IMR-90 (cell line): ENCODE measurements at regions not wholly inside any gene's neighbourhood (a gene's known extent, or its start where the extent isn't known, plus 50 kb on each side); places are given as distances from the start of the nearest gene placed in this dataset.

Source experiments
- ATAC-seq: fragments of 200-7000 bp; cut with Tn5 transposase; 2 replicates; pipeline ENCODE4 v1.9.1; 2020; ENCODE audit warnings: low read depth, mild to moderate bottlenecking, moderate library complexity
- BruUV-seq: library from RNA; stranded (reverse); fragments of 400-500 nt; replicated peaks from 2 replicates; lab custom pipeline; 2021; lab: Mats Ljungman, UMichigan
- CTCF ChIA-PET: fragments of 300-600 bp; formaldehyde crosslinking; extraction: SDS; loops from one replicate; lab custom pipeline; 2021; ENCODE audit warnings: antibody characterized with exemption; lab: Yijun Ruan, JAX
- POLR2A ChIA-PET: fragments of 300-600 bp; sonication (Branson Sonifier 250); formaldehyde crosslinking; loops from one replicate; lab custom pipeline; 2022; ENCODE audit warnings: antibody characterized with exemption; ENCODE audit not compliant: unreplicated experiment; lab: Charles Lee
- DNase-seq: peaks from one replicate; pipeline ENCODE4 v3.0.0; 2013
- H2AFZ ChIP-seq: replicated peaks from 2 replicates; pipeline ENCODE3; 2013; ENCODE audit warnings: low read length, mild to moderate bottlenecking; ENCODE audit not compliant: poor library complexity
- H2AK5ac ChIP-seq: 2 replicates; pipeline ENCODE4 v1.6.1; 2013; ENCODE audit warnings: low read depth, low read length, inconsistent platforms
- H2AK9ac ChIP-seq: replicated peaks from 2 replicates; pipeline ENCODE3; 2013; ENCODE audit warnings: mild to moderate bottlenecking, low read depth, low read length, moderate library complexity; ENCODE audit not compliant: poor library complexity
- H2BK120ac ChIP-seq: 2 replicates; pipeline ENCODE4 v1.6.1; 2013; ENCODE audit warnings: low read depth, low read length, inconsistent platforms
- H2BK15ac ChIP-seq: 3 replicates; pipeline ENCODE4 v1.6.1; 2013; ENCODE audit warnings: low read depth, low read length, inconsistent platforms
- H2BK20ac ChIP-seq: 2 replicates; pipeline ENCODE4 v1.6.1; 2013; ENCODE audit warnings: low read depth, mild to moderate bottlenecking, inconsistent platforms, low read length, moderate library complexity
- H2BK5ac ChIP-seq: 2 replicates; pipeline ENCODE4 v1.6.1; 2013; ENCODE audit warnings: mild to moderate bottlenecking, low read depth, low read length, inconsistent platforms; ENCODE audit not compliant: poor library complexity, severe bottlenecking
- H3K14ac ChIP-seq: replicated peaks from 2 replicates; pipeline ENCODE4 v1.6.1; 2013; ENCODE audit warnings: low read depth, low read length, inconsistent platforms
- H3K18ac ChIP-seq: 2 replicates; pipeline ENCODE4 v1.6.1; 2013; ENCODE audit warnings: low read depth, low read length, control low read depth
- H3K23ac ChIP-seq: 2 replicates; pipeline ENCODE4 v1.6.1; 2013; ENCODE audit warnings: low read depth, low read length, inconsistent platforms
- H3K27ac ChIP-seq: 2 replicates; pipeline ENCODE4 v1.5.1; 2013; ENCODE audit warnings: mild to moderate bottlenecking, control low read depth, low read length; ENCODE audit not compliant: insufficient read depth
- H3K27me3 ChIP-seq: 2 replicates; pipeline ENCODE4 v1.6.1; 2013; ENCODE audit warnings: low read length; ENCODE audit not compliant: control insufficient read depth, insufficient read depth
- H3K36me3 ChIP-seq: 2 replicates; pipeline ENCODE4 v1.6.1; 2013; ENCODE audit warnings: low read length, mixed read lengths; ENCODE audit not compliant: control insufficient read depth, insufficient read depth
- H3K4ac ChIP-seq: 2 replicates; pipeline ENCODE4 v1.6.1; 2013; ENCODE audit warnings: low read depth, low read length, inconsistent platforms
- H3K4me1 ChIP-seq: 2 replicates; pipeline ENCODE4 v1.6.1; 2013; ENCODE audit warnings: low read length, mixed read lengths; ENCODE audit not compliant: control insufficient read depth, insufficient read depth
- H3K4me2 ChIP-seq: 2 replicates; pipeline ENCODE4 v1.6.1; 2013; ENCODE audit warnings: low read depth, mild to moderate bottlenecking, control low read depth, low read length, moderate library complexity
- H3K4me3 ChIP-seq: 2 replicates; pipeline ENCODE4 v1.5.1; 2013; ENCODE audit warnings: low read depth, mild to moderate bottlenecking, control low read depth, low read length, moderate library complexity; ENCODE audit not compliant: insufficient read depth
- H3K56ac ChIP-seq: 2 replicates; pipeline ENCODE4 v1.6.1; 2013; ENCODE audit warnings: low read length, inconsistent platforms; ENCODE audit not compliant: insufficient read depth; ENCODE audit errors: extremely low read depth
- H3K79me1 ChIP-seq, 2 experiments: 2 replicates each; pipeline ENCODE4 v1.6.1; 2013; ENCODE audit warnings: low read length in 2 of 2, inconsistent platforms in 1 of 2, low read depth in 1 of 2
- H3K9ac ChIP-seq: 2 replicates; pipeline ENCODE4 v1.6.1; 2013; ENCODE audit warnings: low read depth, low read length, control low read depth
- H3K9me1 ChIP-seq: 2 replicates; pipeline ENCODE4 v1.6.1; 2013; ENCODE audit warnings: low read length, inconsistent platforms; ENCODE audit not compliant: insufficient read depth
- H3K9me3 ChIP-seq: 2 replicates; pipeline ENCODE4 v1.6.1; 2013; ENCODE audit warnings: low read length; ENCODE audit not compliant: control insufficient read depth, insufficient read depth
- H4K20me1 ChIP-seq: 2 replicates; pipeline ENCODE4 v1.6.1; 2013; ENCODE audit warnings: low read length, inconsistent platforms; ENCODE audit not compliant: insufficient read depth
- H4K5ac ChIP-seq: 2 replicates; pipeline ENCODE4 v1.6.1; 2013; ENCODE audit warnings: mild to moderate bottlenecking, low read depth, low read length, control low read depth
- H4K8ac ChIP-seq, 2 experiments: 2 replicates each; pipeline ENCODE4 v1.6.1; 2013; ENCODE audit warnings: low read depth in 2 of 2, low read length in 2 of 2, control low read depth in 1 of 2, inconsistent platforms in 1 of 2
- H4K91ac ChIP-seq: 2 replicates; pipeline ENCODE4 v1.6.1; 2013; ENCODE audit warnings: low read depth, low read length, inconsistent platforms; ENCODE audit not compliant: insufficient read depth
- BHLHE40 ChIP-seq: fragments of 150-350 bp; IDR thresholded peaks from 2 replicates; pipeline ENCODE4 v1.6.1; 2016; ENCODE audit warnings: mild to moderate bottlenecking, low read depth, low read length
- CEBPB ChIP-seq: IDR thresholded peaks from 2 replicates; pipeline ENCODE4 v1.6.1; 2012; ENCODE audit warnings: low read depth, low read length, improper control_type of control experiment
- CHD1 ChIP-seq: IDR thresholded peaks from 2 replicates; pipeline ENCODE4 v1.6.1; 2012; ENCODE audit warnings: low read depth, low read length, improper control_type of control experiment
- CTCF ChIP-seq: conservative IDR thresholded peaks from 2 replicates; pipeline ENCODE4 v1.5.1; 2012; ENCODE audit warnings: mild to moderate bottlenecking, low read depth, low read length, improper control_type of control experiment
- ELK1 ChIP-seq: fragments of 150-350 bp; IDR thresholded peaks from 2 replicates; pipeline ENCODE4 v1.6.1; 2016; ENCODE audit warnings: low read depth, mild to moderate bottlenecking, low read length, moderate library complexity, borderline replicate concordance
- FOS ChIP-seq: fragments of 150-350 bp; IDR thresholded peaks from 2 replicates; pipeline ENCODE4 v1.6.1; 2016; ENCODE audit warnings: low read depth, low read length
- MAZ ChIP-seq: IDR thresholded peaks from 2 replicates; pipeline ENCODE4 v1.6.1; 2012; ENCODE audit warnings: low read depth, mild to moderate bottlenecking, low read length, improper control_type of control experiment, moderate library complexity, borderline replicate concordance
- MXI1 ChIP-seq: IDR thresholded peaks from 2 replicates; pipeline ENCODE4 v1.6.1; 2012; ENCODE audit warnings: low read depth, mild to moderate bottlenecking, low read length, moderate library complexity, borderline replicate concordance
- POLR2A ChIP-seq: IDR thresholded peaks from 2 replicates; pipeline ENCODE4 v1.6.1; 2012; ENCODE audit warnings: mild to moderate bottlenecking, low read depth, low read length
- RAD21 ChIP-seq: IDR thresholded peaks from 2 replicates; pipeline ENCODE4 v1.6.1; 2012; ENCODE audit warnings: low read length, improper control_type of control experiment
- RFX5 ChIP-seq: IDR thresholded peaks from 2 replicates; pipeline ENCODE4 v1.8.0; 2012; ENCODE audit warnings: low read depth, mild to moderate bottlenecking, low read length, moderate library complexity
- SMC3 ChIP-seq: fragments of 150-350 bp; IDR thresholded peaks from 2 replicates; pipeline ENCODE4 v1.6.1; 2016; ENCODE audit warnings: low read depth, mild to moderate bottlenecking, antibody characterized with exemption, low read length, moderate library complexity
- USF2 ChIP-seq: fragments of 150-350 bp; IDR thresholded peaks from 2 replicates; pipeline ENCODE4 v1.6.1; 2017; ENCODE audit warnings: mild to moderate bottlenecking, antibody characterized with exemption, low read length, low read depth
- WGBS, 2 experiments: methylation state at CpG; one replicate each; pipeline versions ENCODE4 v1.1.5 to v1.1.7; 2013; ENCODE audit warnings: missing lambda C conversion rate in 2 of 2; ENCODE audit not compliant: insufficient read length in 1 of 2; ENCODE audit errors: extremely low coverage in 2 of 2; 5-methylcytosine and 5-hydroxymethylcytosine counted together
- dilution Hi-C: fragments of 300-500 bp; cut with HindIII; formaldehyde crosslinking; loops from one replicate; pipeline ENCODE4 v1.14.3; 2018; ENCODE audit warnings: low sequenced_read_pairs; ENCODE audit not compliant: unreplicated experiment
- in situ Hi-C: fragments of 300-500 bp; cut with MboI; formaldehyde crosslinking; loops from 3 replicates; pipeline ENCODE4 v1.14.3; 2019; ENCODE audit warnings: low sequenced_read_pairs, inconsistent platforms, mixed read lengths
- intact Hi-C: fragments of 100-400 bp; cut with micrococcal nuclease; formaldehyde crosslinking; loops from 2 replicates; pipeline ENCODE4 v1.10.0; 2022

- Histone ChIP-seq H4K91ac (peak overlapping the region; percentile 57), H3K4me2 (no peak overlapping the region), H3K4me1 (peaks cover 25% of the 10 kb centered on the region), H3K56ac (no peak overlapping the region), H3K79me1 (peaks cover 5 to 36% of the 10 kb centered on the region in 2 experiments; a peak in 3 of 4 replicates), H2BK120ac (peak overlapping the region; percentile 90), H3K4me3 (no peak overlapping the region), H3K4ac (peak overlapping the region; percentile 50; the same call in 1 of the 2 replicates), H3K9ac (no peak overlapping the region), H3K23ac (no peak overlapping the region), H3K9me1 (peaks cover 27% of the 10 kb centered on the region), H3K27ac (no peak overlapping the region), H2AFZ (no peak overlapping the region), H3K27me3 (peaks cover 6% of the 10 kb centered on the region), H3K36me3 (no peaks in the 10 kb centered on the region), H3K9me3 (no peaks in the 10 kb centered on the region), H4K5ac (no peak overlapping the region), H2AK9ac (peak overlapping the region; percentile 33), H2AK5ac (peak overlapping the region; percentile 76), H4K20me1 (no peaks in the 10 kb centered on the region), H3K14ac (no peak overlapping the region), H3K18ac (no peak overlapping the region), H2BK5ac (no peak overlapping the region), H2BK15ac (0 out of 3 replicates have a peak overlapping the region, but pooled peaks have one; percentile 73), H4K8ac (peak overlapping the region in 1 of 2 experiments; percentile 19; a peak in 1 of 4 replicates), H2BK20ac (peak overlapping the region; percentile 46)
- ChIA-PET POLR2A (no interaction called here), CTCF (no interaction called here)
- dilution Hi-C loops = no loop called here
- ATAC-seq (no peak), DNase-seq (no peak)
- WGBS, 2 experiments = 92% methylated on average over 5 of the region's 7 CpGs; no CpG with 5 or more reads in 1 of the 2 experiments
- TF ChIP-seq MAZ (no peak), CHD1 (no peak), POLR2A (no peak), CEBPB (no peak), CTCF (no peak), ELK1 (no peak), BHLHE40 (no peak), SMC3 (no peak), MXI1 (no peak), RAD21 (no peak), USF2 (no peak), FOS (no peak), RFX5 (no peak)
- in situ Hi-C loops = loop anchor here (10.0 kb wide), 1 partner anchor 67 kb away; no protein-coding TSS in a partner anchor
- intact Hi-C loops = no loop called here
- no TSS peak for BruUV-seq
Observed at GRCh38 chr16:86291491-86291890, 218.8 kb upstream of the FOXF1 start.
